Left lung (tissue), 4 donors: ENCODE measurements at regions not wholly inside any gene's neighbourhood (a gene's known extent, or its start where the extent isn't known, plus 50 kb on each side); places are given as distances from the start of the nearest gene placed in this dataset.
A peak's percentile ranks its signal among the peaks of the same experiment; 100 is the strongest.

Experiments
- ATAC-seq: fragments of 200-7000 bp; cut with Tn5 transposase; one replicate; pipeline ENCODE4 v1.9.1; 2020; ENCODE audit warnings: moderate library complexity
- DNase-seq, 4 donors: peaks; one replicate each; pipeline ENCODE4 v3.0.0-alpha.2; 2013 to 2020
- H3K27ac ChIP-seq, 2 donors: fragments of 200-600 bp; sonication (generic) in 1 of 2; one replicate each; pipeline versions ENCODE4 v1.5.0 to v1.8.0; 2020 to 2021
- H3K27me3 ChIP-seq, 2 donors: fragments of 200-600 bp; sonication (generic) in 1 of 2; one replicate each; pipeline versions ENCODE4 v1.5.0 to v1.8.0; 2020 to 2021
- H3K36me3 ChIP-seq, 2 donors: fragments of 200-600 bp; sonication (generic) in 1 of 2; one replicate each; pipeline versions ENCODE4 v1.5.0 to v1.8.0; 2020 to 2021
- H3K4me1 ChIP-seq, 2 donors: fragments of 200-600 bp; one replicate each; pipeline ENCODE4 v1.8.0; 2021
- H3K4me3 ChIP-seq, 2 donors: fragments of 200-600 bp; sonication (generic) in 1 of 2; one replicate each; pipeline versions ENCODE4 v1.5.0 to v1.8.0; 2020 to 2021; ENCODE audit warnings: mild to moderate bottlenecking in 1 of 2
- H3K9me3 ChIP-seq, 2 donors: fragments of 200-600 bp; sonication (generic) in 1 of 2; one replicate each; pipeline versions ENCODE4 v1.5.0 to v1.8.0; 2020 to 2021
- intact Hi-C, 2 donors: fragments of 100-400 bp; cut with DNase I; formaldehyde crosslinking; loops; one replicate each; pipeline versions ENCODE4 v1.11.2 to v1.14.2; 2022
- TF ChIP-seq, protein P1 (sequence below), 2 donors: fragments of 200-600 bp; sonication (generic) in 1 of 2; IDR thresholded peaks; one replicate each; pipeline versions ENCODE4 v1.5.0 to v1.8.0; 2021; ENCODE audit warnings: antibody characterized with exemption in 2 of 2
- donor health status: DM: no; HTN: yes; CAD: no.
- donor health status: DM: no; HTN: no; CAD: no.

DNA sequence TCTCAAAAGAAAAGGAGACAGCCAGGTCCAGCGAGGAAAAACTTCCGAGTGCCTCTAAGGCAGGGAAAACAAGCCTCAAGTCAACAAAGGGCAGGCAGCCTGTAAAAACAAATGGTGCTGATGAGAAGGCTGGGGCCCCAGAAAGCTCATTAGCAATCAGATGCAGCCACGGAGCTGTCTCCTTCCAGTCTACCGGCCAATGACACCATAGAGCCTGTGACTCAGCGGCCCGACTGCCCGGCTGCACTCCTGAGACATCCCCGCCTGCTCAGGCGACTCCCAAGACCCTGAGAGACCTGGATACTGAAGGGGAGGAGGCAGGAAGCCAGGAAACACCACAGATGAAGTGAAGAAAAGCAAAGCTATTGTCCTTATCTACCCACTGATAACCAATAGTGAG lies 120.1 kb upstream of the HDDC2 start:
- no peaks in the 10 kb centered on the region for H3K36me3 ChIP-seq
- ATAC-seq = no peak

GRCh38 chr6:125423047-125423446 lies 121.3 kb upstream of the HDDC2 start:
- H3K4me3 ChIP-seq = no peak overlapping the region
- H3K4me1 ChIP-seq = no peaks in the 10 kb centered on the region
- H3K36me3 ChIP-seq = no peaks in the 10 kb centered on the region
- no peak overlapping the region for H3K27ac ChIP-seq
- ATAC-seq (no peak), DNase-seq (no peak)
- no peaks in the 10 kb centered on the region for H3K27me3 ChIP-seq
- H3K9me3 ChIP-seq = no peaks in the 10 kb centered on the region
- intact Hi-C loops = no loop called here
- TF ChIP-seq, protein P1, sequence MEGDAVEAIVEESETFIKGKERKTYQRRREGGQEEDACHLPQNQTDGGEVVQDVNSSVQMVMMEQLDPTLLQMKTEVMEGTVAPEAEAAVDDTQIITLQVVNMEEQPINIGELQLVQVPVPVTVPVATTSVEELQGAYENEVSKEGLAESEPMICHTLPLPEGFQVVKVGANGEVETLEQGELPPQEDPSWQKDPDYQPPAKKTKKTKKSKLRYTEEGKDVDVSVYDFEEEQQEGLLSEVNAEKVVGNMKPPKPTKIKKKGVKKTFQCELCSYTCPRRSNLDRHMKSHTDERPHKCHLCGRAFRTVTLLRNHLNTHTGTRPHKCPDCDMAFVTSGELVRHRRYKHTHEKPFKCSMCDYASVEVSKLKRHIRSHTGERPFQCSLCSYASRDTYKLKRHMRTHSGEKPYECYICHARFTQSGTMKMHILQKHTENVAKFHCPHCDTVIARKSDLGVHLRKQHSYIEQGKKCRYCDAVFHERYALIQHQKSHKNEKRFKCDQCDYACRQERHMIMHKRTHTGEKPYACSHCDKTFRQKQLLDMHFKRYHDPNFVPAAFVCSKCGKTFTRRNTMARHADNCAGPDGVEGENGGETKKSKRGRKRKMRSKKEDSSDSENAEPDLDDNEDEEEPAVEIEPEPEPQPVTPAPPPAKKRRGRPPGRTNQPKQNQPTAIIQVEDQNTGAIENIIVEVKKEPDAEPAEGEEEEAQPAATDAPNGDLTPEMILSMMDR (IDR thresholded peaks at IDR 0.05) = no peak

More for the DNA sequence above, 120.1 kb upstream of the HDDC2 start:
- H3K27me3 ChIP-seq = no peaks in the 10 kb centered on the region
- TF ChIP-seq, protein P1 (IDR thresholded peaks at IDR 0.05) = no peak
- no peaks in the 10 kb centered on the region for H3K4me1 ChIP-seq
- peak in 1 of 4 donors; percentile 58 for DNase-seq
- intact Hi-C loops = no loop called here
- H3K4me3 ChIP-seq = no peak overlapping the region
- no peak overlapping the region for H3K27ac ChIP-seq
- no peaks in the 10 kb centered on the region for H3K9me3 ChIP-seq

GRCh38 chr6:125431971-125432370 lies 130.2 kb upstream of the HDDC2 start:
- no peak overlapping the region for H3K27ac ChIP-seq
- no peak overlapping the region for H3K4me3 ChIP-seq
- DNase-seq = no peak
- TF ChIP-seq, protein P1 (IDR thresholded peaks at IDR 0.05) = no peak
- ATAC-seq = no peak
- no peaks in the 10 kb centered on the region for H3K36me3 ChIP-seq
- H3K27me3 ChIP-seq = no peaks in the 10 kb centered on the region
- H3K9me3 ChIP-seq = no peaks in the 10 kb centered on the region
- intact Hi-C loops = no loop called here
- H3K4me1 ChIP-seq = no peaks in the 10 kb centered on the region

GRCh38 chr6:125432963-125433362 lies 131.2 kb upstream of the HDDC2 start:
- no peaks in the 10 kb centered on the region for H3K4me1 ChIP-seq
- no peaks in the 10 kb centered on the region for H3K36me3 ChIP-seq
- H3K9me3 ChIP-seq = no peaks in the 10 kb centered on the region
- no peak for ATAC-seq
- no peak overlapping the region for H3K4me3 ChIP-seq
- no peak overlapping the region for H3K27ac ChIP-seq
- no peak for DNase-seq
- intact Hi-C loops = no loop called here
- TF ChIP-seq, protein P1 (IDR thresholded peaks at IDR 0.05) = no peak
- no peaks in the 10 kb centered on the region for H3K27me3 ChIP-seq

DNA sequence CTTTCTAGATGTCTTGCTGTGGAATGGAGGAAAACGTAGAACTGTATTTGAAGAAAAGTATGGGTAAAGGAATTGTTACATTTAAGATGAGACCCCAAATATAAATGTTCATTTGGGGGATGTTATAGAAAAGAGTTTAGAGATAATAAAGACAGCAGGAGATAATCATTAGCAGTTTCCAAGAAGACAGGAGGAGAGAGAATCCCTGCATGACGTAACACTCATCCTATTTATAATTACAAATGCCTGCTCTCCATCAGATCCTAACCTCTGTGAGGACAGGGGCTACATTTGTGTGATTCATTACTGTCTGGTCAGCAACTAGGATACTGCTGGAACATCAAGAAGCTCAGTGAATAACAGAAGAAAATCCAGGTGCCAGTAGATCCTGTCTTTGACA lies 133.0 kb upstream of the HDDC2 start:
- ATAC-seq (no peak), DNase-seq (no peak)
- no peaks in the 10 kb centered on the region for H3K9me3 ChIP-seq
- intact Hi-C loops = no loop called here
- H3K27ac ChIP-seq = no peak overlapping the region
- H3K4me1 ChIP-seq = no peaks in the 10 kb centered on the region
- H3K36me3 ChIP-seq = no peaks in the 10 kb centered on the region
- no peaks in the 10 kb centered on the region for H3K27me3 ChIP-seq
- TF ChIP-seq, protein P1 (IDR thresholded peaks at IDR 0.05) = no peak
- no peak overlapping the region for H3K4me3 ChIP-seq
